ENCODE measurements at regions not wholly inside any gene's neighbourhood (a gene's known extent, or its start where the extent isn't known, plus 50 kb on each side); places are given as distances from the start of the nearest gene placed in this dataset.
"Not testable (repeated sequence)": the region's sequence is repeated elsewhere in the genome, so short reads cannot be mapped to it uniquely, and the experiment has no call there.

- intact Hi-C loops (cut with DNase I): no loop called here
- no peaks in the 10 kb centered on the region for H3K9me3 ChIP-seq
- TF ChIP-seq POLR2A (IDR thresholded peaks at IDR 0.05) (no peak), CTCF (IDR thresholded peaks at IDR 0.05) (no peak)
- WGBS, 2 donors: 95 to 96% methylated on average over 4 of the region's 4 CpGs
- H3K4me3 ChIP-seq: no peak overlapping the region
- H3K27ac ChIP-seq: no peak overlapping the region
- H3K27me3 ChIP-seq: no peaks in the 10 kb centered on the region
- H3K36me3 ChIP-seq: no peaks in the 10 kb centered on the region
- peaks cover 0 to 10% (median 0%) of the 10 kb centered on the region in 3 donors for H3K4me1 ChIP-seq
- no peak for DNase-seq
Measured at GRCh38 chr6:6962086-6962485, 145.7 kb upstream of the RREB1 start.

- TF ChIP-seq POLR2A (IDR thresholded peaks at IDR 0.05) (no peak), CTCF (IDR thresholded peaks at IDR 0.05) (no peak)
- intact Hi-C loops (cut with DNase I): no loop called here
Measured at GRCh38 chr6:6962699-6963098, 145.1 kb upstream of the RREB1 start.

GRCh38 chr6:6963390-6963789 is 144.4 kb upstream of the RREB1 start:
- H3K36me3 ChIP-seq; H3K9me3 ChIP-seq; H3K27ac ChIP-seq; intact Hi-C loops (cut with DNase I); H3K27me3 ChIP-seq; H3K4me3 ChIP-seq; DNase-seq: not testable (repeated sequence)
- H3K4me1 ChIP-seq: peaks cover 0 to 11% (median 0%) of the 10 kb centered on the region in 3 donors
- 82 to 83% methylated on average over 7 of the region's 7 CpGs for WGBS, 2 donors

More at GRCh38 chr6:6962699-6963098, 145.1 kb upstream of the RREB1 start:
- Histone ChIP-seq H3K27ac (no peak overlapping the region), H3K9me3 (no peaks in the 10 kb centered on the region), H3K27me3 (no peaks in the 10 kb centered on the region), H3K4me1 (peaks cover 0 to 11% (median 0%) of the 10 kb centered on the region in 3 donors), H3K4me3 (no peak overlapping the region), H3K36me3 (no peaks in the 10 kb centered on the region)
- 85 to 95% methylated on average over 4 of the region's 4 CpGs for WGBS, 2 donors
- no peak for DNase-seq

GRCh38 chr6:6964675-6965074 is 143.1 kb upstream of the RREB1 start:
- Histone ChIP-seq H3K4me3 (no peak overlapping the region), H3K36me3 (no peaks in the 10 kb centered on the region), H3K9me3 (no peaks in the 10 kb centered on the region), H3K4me1 (peaks cover 0 to 23% (median 10%) of the 10 kb centered on the region in 3 donors), H3K27ac (no peak overlapping the region), H3K27me3 (no peaks in the 10 kb centered on the region)
- DNase-seq: no peak
- 54 to 59% methylated on average over 3 of the region's 3 CpGs for WGBS, 2 donors
- TF ChIP-seq POLR2A (IDR thresholded peaks at IDR 0.05) (no peak), CTCF (IDR thresholded peaks at IDR 0.05) (no peak)
- intact Hi-C loops (cut with DNase I): no loop called here

- Histone ChIP-seq H3K4me1 (peaks cover 0 to 38% (median 10%) of the 10 kb centered on the region in 3 donors), H3K36me3 (no peaks in the 10 kb centered on the region), H3K27me3 (no peaks in the 10 kb centered on the region), H3K9me3 (no peaks in the 10 kb centered on the region), H3K27ac (peak overlapping the region in 3 of 4 donors; percentile 15 to 24 (median 23)), H3K4me3 (no peak overlapping the region)
- TF ChIP-seq CTCF (IDR thresholded peaks at IDR 0.05): no peak
- no peak for TF ChIP-seq POLR2A (IDR thresholded peaks at IDR 0.05)
- no peak for DNase-seq
- 38 to 94% methylated on average over 1 of the region's 1 CpG for WGBS, 2 donors
- intact Hi-C loops (cut with DNase I): no loop called here
Measured at GRCh38 chr6:6966127-6966526, 141.6 kb upstream of the RREB1 start.

GRCh38 chr6:6966569-6966968 is 141.2 kb upstream of the RREB1 start:
- Histone ChIP-seq H3K4me1 (peaks cover 0 to 42% (median 10%) of the 10 kb centered on the region in 3 donors), H3K36me3 (no peaks in the 10 kb centered on the region), H3K27me3 (no peaks in the 10 kb centered on the region), H3K27ac (peak overlapping the region in 3 of 4 donors; percentile 15 to 43 (median 36)), H3K4me3 (no peak overlapping the region), H3K9me3 (no peaks in the 10 kb centered on the region)
- 81 to 83% methylated on average over 3 to 4 of the region's 4 CpGs for WGBS, 2 donors
- intact Hi-C loops (cut with DNase I): no loop called here
- TF ChIP-seq CTCF (IDR thresholded peaks at IDR 0.05) (no peak), POLR2A (IDR thresholded peaks at IDR 0.05) (no peak)
- no peak for DNase-seq

All from esophagus squamous epithelium (tissue), 5 donors.